ENCODE measurements at regions not wholly inside any gene's neighbourhood (a gene's known extent, or its start where the extent isn't known, plus 50 kb on each side); places are given as distances from the start of the nearest gene placed in this dataset.
A peak's percentile ranks its signal among the peaks of the same experiment; 100 is the strongest.

GRCh38 chr12:75666126-75666938, 154.9 kb upstream of the KRR1 start:
- Histone ChIP-seq H3K36me3 (no peaks in the 10 kb centered on the region), H3K9me3 (ENCODE audit: low read depth) (no peaks in the 10 kb centered on the region), H3K27me3 (no peaks in the 10 kb centered on the region), H3K4me1 (ENCODE audit: low read depth) (no peaks in the 10 kb centered on the region), H3K4me3 (no peak overlapping the region), H3K27ac (no peak overlapping the region)
- DNase-seq (ENCODE audit: low read depth in 1 of 2, low spot score in 1 of 2), result peak in 1 of 2 donors; percentile 41
- TF ChIP-seq CTCF (IDR thresholded peaks at IDR 0.05; ENCODE audit: low read depth, low read length), result no peak

GRCh38 chr12:75665216-75665615, 153.8 kb upstream of the KRR1 start:
- no peak for DNase-seq (ENCODE audit: low read depth in 1 of 2, low spot score in 1 of 2)
- no peaks in the 10 kb centered on the region for H3K36me3 ChIP-seq
- H3K4me1 ChIP-seq (ENCODE audit: low read depth), result no peaks in the 10 kb centered on the region
- H3K9me3 ChIP-seq (ENCODE audit: low read depth), result no peaks in the 10 kb centered on the region
- no peak overlapping the region for H3K27ac ChIP-seq
- TF ChIP-seq CTCF (IDR thresholded peaks at IDR 0.05; ENCODE audit: low read depth, low read length), result no peak
- no peaks in the 10 kb centered on the region for H3K27me3 ChIP-seq
- H3K4me3 ChIP-seq, result no peak overlapping the region

GRCh38 chr12:75662511-75663159, 151.2 kb upstream of the KRR1 start:
- TF ChIP-seq CTCF (IDR thresholded peaks at IDR 0.05; ENCODE audit: low read depth, low read length), result no peak
- Histone ChIP-seq H3K9me3 (ENCODE audit: low read depth) (no peaks in the 10 kb centered on the region), H3K4me1 (ENCODE audit: low read depth) (no peaks in the 10 kb centered on the region), H3K27ac (no peak overlapping the region), H3K27me3 (no peaks in the 10 kb centered on the region), H3K4me3 (no peak overlapping the region), H3K36me3 (no peaks in the 10 kb centered on the region)
- no peak for DNase-seq (ENCODE audit: low read depth in 1 of 2, low spot score in 1 of 2)

GRCh38 chr12:75661908-75662307, 150.5 kb upstream of the KRR1 start:
- Histone ChIP-seq H3K4me1 (ENCODE audit: low read depth) (no peaks in the 10 kb centered on the region), H3K27ac (no peak overlapping the region), H3K9me3 (ENCODE audit: low read depth) (no peaks in the 10 kb centered on the region), H3K4me3 (no peak overlapping the region), H3K36me3 (no peaks in the 10 kb centered on the region), H3K27me3 (no peaks in the 10 kb centered on the region)
- TF ChIP-seq CTCF (IDR thresholded peaks at IDR 0.05; ENCODE audit: low read depth, low read length), result no peak
- DNase-seq (ENCODE audit: low read depth in 1 of 2, low spot score in 1 of 2), result peak in 1 of 2 donors; percentile 56

- Histone ChIP-seq H3K27ac (no peak overlapping the region), H3K4me1 (ENCODE audit: low read depth) (no peaks in the 10 kb centered on the region), H3K36me3 (no peaks in the 10 kb centered on the region), H3K27me3 (no peaks in the 10 kb centered on the region), H3K4me3 (no peak overlapping the region), H3K9me3 (ENCODE audit: low read depth) (no peaks in the 10 kb centered on the region)
- TF ChIP-seq CTCF (IDR thresholded peaks at IDR 0.05; ENCODE audit: low read depth, low read length), result no peak
- no peak for DNase-seq (ENCODE audit: low read depth in 1 of 2, low spot score in 1 of 2)
Observed at GRCh38 chr12:75660805-75661404, 149.5 kb upstream of the KRR1 start.
